HepG2 (cell line): ENCODE measurements at regions not wholly inside any gene's neighbourhood (a gene's known extent, or its start where the extent isn't known, plus 50 kb on each side); places are given as distances from the start of the nearest gene placed in this dataset.
A peak's percentile ranks its signal among the peaks of the same experiment; 100 is the strongest.

Source experiments
- ATAC-seq: fragments of 200-7000 bp; cut with Tn5 transposase; 3 replicates; pipeline ENCODE4 v1.9.1; 2020; ENCODE audit warnings: mild to moderate bottlenecking, moderate library complexity
- BruUV-seq: library from RNA; stranded (reverse); fragments of 400-500 nt; replicated peaks from 2 replicates; lab custom pipeline; 2021; lab: Mats Ljungman, UMichigan
- CTCF ChIA-PET: fragments of 300-600 bp; formaldehyde crosslinking; extraction: SDS; loops from one replicate; lab custom pipeline; 2021; ENCODE audit warnings: low total read pairs, inconsistent platforms, low intra/inter-chr PET ratio; lab: Yijun Ruan, JAX
- POLR2A ChIA-PET: fragments of 350-600 bp; sonication (Branson Sonifier 250); formaldehyde crosslinking; loops from one replicate; lab custom pipeline; 2020; ENCODE audit warnings: antibody characterized with exemption, inconsistent platforms; lab: Yijun Ruan, JAX
- DNase-seq: peaks from one replicate; pipeline ENCODE4 v3.0.0-alpha.2; 2015; ENCODE audit warnings: low spot score
- FAIRE-seq: peaks from 3 replicates; lab custom pipeline; 2011; peaks lifted over from hg19 to GRCh38; lab: Jason Lieb, UNC
- H2AFZ ChIP-seq: one replicate; pipeline ENCODE4 v1.6.1; 2011; ENCODE audit warnings: low read length, inconsistent platforms
- H3K27ac ChIP-seq: fragments of 300-600 bp; 3 replicates; pipeline ENCODE4 v1.8.0; 2011; ENCODE audit warnings: mixed run types, mild to moderate bottlenecking, mixed read lengths, low read length, inconsistent platforms; ENCODE audit not compliant: insufficient read depth; ENCODE audit errors: extremely low read length
- H3K27me3 ChIP-seq, 2 experiments: fragments of 200-600 bp in 1 of 2; 2 replicates in 1 of 2; 3 replicates in 1 of 2; pipeline versions ENCODE4 v1.6.0 to v1.8.0; 2011; ENCODE audit warnings: low read length in 2 of 2, mild to moderate bottlenecking in 2 of 2, moderate library complexity in 2 of 2, inconsistent platforms in 1 of 2; ENCODE audit not compliant: insufficient read depth in 2 of 2, control insufficient read depth in 1 of 2
- H3K36me3 ChIP-seq, 2 experiments: fragments of 200-600 bp in 1 of 2; replicated peaks in 1 of 2; 2 replicates in 1 of 2; 3 replicates in 1 of 2; pipeline versions ENCODE4 v1.5.1 to v1.8.0; 2011; ENCODE audit warnings: low read length in 2 of 2, inconsistent platforms in 1 of 2; ENCODE audit not compliant: insufficient read depth in 2 of 2, control insufficient read depth in 1 of 2
- H3K4me1 ChIP-seq: 2 replicates; pipeline ENCODE4 v1.5.1; 2012; ENCODE audit warnings: low read length, inconsistent platforms; ENCODE audit not compliant: insufficient read depth
- H3K4me2 ChIP-seq: 2 replicates; pipeline ENCODE4 v1.6.0; 2011; ENCODE audit warnings: low read depth, low read length, inconsistent platforms
- H3K4me3 ChIP-seq, 3 experiments: fragments of 200-600 bp in 1 of 3; sonication (generic), shearing (Covaris generic) in 1 of 3; replicated peaks in 1 of 3; 2 replicates each; pipeline ENCODE4 v1.5.1; 2011 to 2016; ENCODE audit warnings: low read length in 3 of 3, inconsistent platforms in 2 of 3, low read depth in 2 of 3, mild to moderate bottlenecking in 2 of 3, control low read depth in 1 of 3, mixed read lengths in 1 of 3; ENCODE audit not compliant: insufficient read depth in 1 of 3
- H3K79me2 ChIP-seq: one replicate; pipeline ENCODE4 v1.6.1; 2011; ENCODE audit warnings: low read length, inconsistent platforms; ENCODE audit not compliant: insufficient read depth
- H3K9ac ChIP-seq: 2 replicates; pipeline ENCODE4 v1.6.0; 2011; ENCODE audit warnings: mild to moderate bottlenecking, low read depth, low read length, inconsistent platforms; ENCODE audit not compliant: insufficient read depth
- H3K9me3 ChIP-seq: 2 replicates; pipeline ENCODE4 v1.5.1; 2012; ENCODE audit warnings: mild to moderate bottlenecking, low read length
- H4K20me1 ChIP-seq: 2 replicates; pipeline ENCODE4 v1.6.0; 2011; ENCODE audit warnings: inconsistent platforms, mild to moderate bottlenecking, low read length, moderate library complexity; ENCODE audit not compliant: insufficient read depth
- BCL6 ChIP-seq: IDR thresholded peaks from 2 replicates; pipeline ENCODE4 v1.6.1; 2016; ENCODE audit warnings: missing genetic modification reagents, missing compliant biosample characterization
- BRD4 ChIP-seq: sonication (generic); formaldehyde crosslinking; IDR thresholded peaks from 2 replicates; pipeline ENCODE4 v1.4.0; 2020; ENCODE audit warnings: missing genetic modification reagents
- CBX2 ChIP-seq, 2 experiments: fragments of 200-600 bp in 1 of 2; sonication (generic); formaldehyde crosslinking in 1 of 2; IDR thresholded peaks; 2 replicates each; pipeline versions ENCODE4 v1.7.0 to v1.8.1; 2018 to 2022; ENCODE audit warnings: low read depth in 2 of 2, low read length in 1 of 2, mild to moderate bottlenecking in 1 of 2, missing genetic modification reagents in 1 of 2
- CREM ChIP-seq, 2 experiments: sonication (generic) in 1 of 2; formaldehyde crosslinking in 1 of 2; IDR thresholded peaks; 2 replicates each; pipeline versions ENCODE4 v1.4.0 to v1.6.1; 2016 to 2020; ENCODE audit warnings: antibody characterized with exemption in 1 of 2, mild to moderate bottlenecking in 1 of 2, missing genetic modification reagents in 1 of 2
- FOXM1 ChIP-seq: sonication (generic); formaldehyde crosslinking; IDR thresholded peaks from 2 replicates; pipeline ENCODE4 v1.5.0; 2020; ENCODE audit warnings: missing genetic modification reagents
- HMG20B ChIP-seq: conservative IDR thresholded peaks from 2 replicates; pipeline ENCODE4 v1.6.1; 2016; ENCODE audit warnings: missing genetic modification reagents, missing compliant biosample characterization
- HNRNPK ChIP-seq: fragments of 200-400 bp; formaldehyde crosslinking; IDR thresholded peaks from 2 replicates; pipeline ENCODE4 v1.6.1; 2018; ENCODE audit warnings: low read length, low read depth, moderate library complexity, mild to moderate bottlenecking; ENCODE audit not compliant: poor library complexity, severe bottlenecking
- HOXA3 ChIP-seq: sonication (generic); formaldehyde crosslinking; IDR thresholded peaks from 2 replicates; pipeline ENCODE4 v1.5.0; 2020; ENCODE audit warnings: missing genetic modification reagents
- NFIC ChIP-seq: IDR thresholded peaks from 2 replicates; pipeline ENCODE4 v1.6.1; 2012; ENCODE audit warnings: mild to moderate bottlenecking, low read length, inconsistent platforms
- REPIN1 ChIP-seq: sonication (generic); formaldehyde crosslinking; IDR thresholded peaks from 2 replicates; pipeline ENCODE4 v1.8.0; 2022; ENCODE audit warnings: missing genetic modification reagents, low read depth, mild to moderate bottlenecking, borderline replicate concordance
- SP4 ChIP-seq: sonication (generic); formaldehyde crosslinking; IDR thresholded peaks from 2 replicates; pipeline ENCODE4 v1.8.1; 2023; ENCODE audit warnings: mild to moderate bottlenecking, missing genetic modification reagents
- ZFP36 ChIP-seq: fragments of 150-350 bp; IDR thresholded peaks from 2 replicates; pipeline ENCODE4 v1.6.1; 2018; ENCODE audit warnings: borderline replicate concordance, low read length, low read depth; ENCODE audit not compliant: partially characterized antibody
- ZNF234 ChIP-seq: sonication (generic); formaldehyde crosslinking; conservative IDR thresholded peaks from 2 replicates; pipeline ENCODE4 v1.5.1; 2020; ENCODE audit warnings: mild to moderate bottlenecking, missing genetic modification reagents
- WGBS: methylation state at CpG from one replicate; pipeline ENCODE4 v1.1.6; 2017; ENCODE audit warnings: low lambda C conversion rate; 5-methylcytosine and 5-hydroxymethylcytosine counted together
- in situ Hi-C: cut with HindIII; loops from 2 replicates; pipeline ENCODE4 v1.10.0; 2017; ENCODE audit warnings: low pct_unique_long_range_greater_than_20kb; ENCODE audit not compliant: extremely low pct_ligation_motif_present
- intact Hi-C: fragments of 100-400 bp; cut with micrococcal nuclease; formaldehyde crosslinking; loops from one replicate; pipeline ENCODE4 v1.10.0; 2022; ENCODE audit not compliant: unreplicated experiment
- TF ChIP-seq, protein P1 (sequence below): sonication (generic); formaldehyde crosslinking; IDR thresholded peaks from 2 replicates; pipeline ENCODE4 v1.9.0; 2021; ENCODE audit warnings: missing genetic modification reagents, mild to moderate bottlenecking, borderline replicate concordance

DNA sequence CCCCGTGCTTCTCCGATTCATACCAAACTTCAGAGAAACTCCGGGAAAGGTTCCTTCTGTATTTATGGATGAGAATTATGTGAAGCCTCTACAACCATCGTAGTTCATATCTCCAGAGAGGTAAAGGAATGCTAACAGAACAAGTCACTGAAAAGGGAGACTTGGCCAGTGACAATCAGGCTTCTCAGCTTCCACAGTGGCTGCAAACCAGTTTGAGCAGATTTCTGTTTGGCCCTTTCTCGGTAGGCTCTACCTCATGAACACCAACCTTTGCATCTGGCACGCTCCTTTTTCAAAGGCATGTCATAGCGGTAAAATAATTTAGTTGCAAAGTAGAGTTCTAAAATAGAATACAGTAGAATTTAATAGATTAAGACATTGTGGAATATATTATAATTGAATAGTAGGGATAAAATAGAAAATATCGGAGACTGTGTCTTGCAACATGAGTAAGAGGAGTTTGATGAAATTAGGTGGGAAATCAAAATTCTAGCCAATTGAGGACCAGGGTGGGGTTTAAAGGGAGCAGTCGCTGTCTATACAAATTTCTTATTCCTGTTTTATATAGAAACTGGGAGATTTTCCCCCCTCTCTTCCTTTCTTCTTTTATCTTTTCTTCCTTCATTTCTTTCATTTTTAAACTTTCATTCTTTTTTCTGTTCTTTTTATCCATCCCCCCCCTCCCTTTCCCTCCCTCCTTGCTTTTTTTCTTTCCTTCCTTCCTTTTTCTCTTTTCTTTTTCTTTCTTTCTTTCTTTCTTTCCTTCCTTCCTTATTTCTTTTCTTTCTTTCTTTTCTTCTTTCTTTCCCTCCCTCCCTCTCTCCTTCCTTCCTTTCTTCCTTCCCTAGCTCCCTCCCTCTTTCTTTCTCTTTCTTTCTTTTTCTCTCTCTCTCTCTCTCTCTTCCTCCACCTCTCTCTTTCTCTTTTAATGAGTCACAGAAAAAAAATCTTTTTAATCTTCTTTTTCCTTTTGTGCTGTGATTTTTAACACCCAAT, 161.5 kb upstream of the KLF6 start:
- Histone ChIP-seq H3K4me1 (no peaks in the 10 kb centered on the region), H3K4me3 (no peak overlapping the region), H3K9me3 (no peaks in the 10 kb centered on the region), H4K20me1 (no peaks in the 10 kb centered on the region), H3K9ac (no peak overlapping the region), H3K27ac (no peak overlapping the region), H3K79me2 (no peaks in the 10 kb centered on the region), H3K27me3 (peaks cover 0 to 23% of the 10 kb centered on the region in 2 experiments; a peak in 2 of 5 replicates), H2AFZ (no peak overlapping the region), H3K36me3 (no peaks in the 10 kb centered on the region), H3K4me2 (no peak overlapping the region)
- FAIRE-seq: no peak
- POLR2A ChIA-PET: no interaction called here
- intact Hi-C loops: no loop called here
- WGBS: 51% methylated on average over 9 of the region's 9 CpGs
- no peak for DNase-seq
- peak; percentile 90 for TF ChIP-seq HNRNPK
- TF ChIP-seq, protein P1, sequence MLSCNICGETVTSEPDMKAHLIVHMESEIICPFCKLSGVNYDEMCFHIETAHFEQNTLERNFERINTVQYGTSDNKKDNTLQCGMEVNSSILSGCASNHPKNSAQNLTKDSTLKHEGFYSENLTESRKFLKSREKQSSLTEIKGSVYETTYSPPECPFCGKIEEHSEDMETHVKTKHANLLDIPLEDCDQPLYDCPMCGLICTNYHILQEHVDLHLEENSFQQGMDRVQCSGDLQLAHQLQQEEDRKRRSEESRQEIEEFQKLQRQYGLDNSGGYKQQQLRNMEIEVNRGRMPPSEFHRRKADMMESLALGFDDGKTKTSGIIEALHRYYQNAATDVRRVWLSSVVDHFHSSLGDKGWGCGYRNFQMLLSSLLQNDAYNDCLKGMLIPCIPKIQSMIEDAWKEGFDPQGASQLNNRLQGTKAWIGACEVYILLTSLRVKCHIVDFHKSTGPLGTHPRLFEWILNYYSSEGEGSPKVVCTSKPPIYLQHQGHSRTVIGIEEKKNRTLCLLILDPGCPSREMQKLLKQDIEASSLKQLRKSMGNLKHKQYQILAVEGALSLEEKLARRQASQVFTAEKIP (CRISPR knock-in tag): no peak
- CTCF ChIA-PET: no interaction called here
- BruUV-seq: no TSS peak
- in situ Hi-C loops: no loop called here
- ATAC-seq: no peak

DNA sequence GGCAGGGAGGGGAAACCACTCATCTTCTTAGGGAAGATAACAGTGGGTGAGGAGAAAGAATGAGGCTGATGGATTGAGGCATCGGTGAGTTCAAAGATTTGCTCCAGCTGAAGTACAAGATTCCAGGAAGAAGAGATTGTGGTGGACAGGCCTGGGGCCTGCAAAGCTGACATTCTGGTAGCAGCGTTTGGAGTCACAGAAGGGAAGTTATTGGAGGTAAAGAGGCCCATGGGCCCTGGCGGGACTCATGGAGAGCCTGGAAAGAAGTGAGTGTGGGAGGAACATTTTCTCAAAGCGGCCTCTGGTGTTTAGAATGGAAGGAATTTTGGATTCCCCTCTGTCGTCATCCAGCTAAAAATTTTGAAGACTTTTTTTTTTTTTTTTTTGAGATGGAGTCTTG, 160.0 kb upstream of the KLF6 start:
- no peak for ATAC-seq
- TF ChIP-seq FOXM1 (CRISPR knock-in tag) (no peak), NFIC (no peak), HOXA3 (no peak), BRD4 (CRISPR knock-in tag) (no peak), ZFP36 (no peak), HMG20B (CRISPR knock-in tag) (no peak), CREM (IDR thresholded peaks at IDR 0.05) (no peak), CREM (CRISPR knock-in tag; IDR thresholded peaks at IDR 0.05) (no peak), ZNF234 (CRISPR knock-in tag) (no peak), BCL6 (CRISPR knock-in tag) (no peak), SP4 (CRISPR knock-in tag) (no peak), REPIN1 (CRISPR knock-in tag) (no peak), CBX2 (IDR thresholded peaks at IDR 0.05; ENCODE audit: low read depth, low read length) (no peak), CBX2 (CRISPR knock-in tag; IDR thresholded peaks at IDR 0.05; ENCODE audit: low read depth) (no peak)

More for the DNA sequence above, 160.0 kb upstream of the KLF6 start:
- FAIRE-seq (no peak), DNase-seq (no peak)
- no peaks in the 10 kb centered on the region for H3K36me3 ChIP-seq
- ChIA-PET POLR2A (no interaction called here), CTCF (no interaction called here)
- WGBS: 52% methylated on average over 5 of the region's 5 CpGs
- no peaks in the 10 kb centered on the region for H3K4me1 ChIP-seq
- no peaks in the 10 kb centered on the region for H4K20me1 ChIP-seq
- BruUV-seq: no TSS peak
- H3K4me3 ChIP-seq: no peak overlapping the region
- no peak overlapping the region for H3K27ac ChIP-seq
- no peak overlapping the region for H3K4me2 ChIP-seq
- no peaks in the 10 kb centered on the region for H3K9me3 ChIP-seq
- H3K79me2 ChIP-seq: no peaks in the 10 kb centered on the region
- no peak overlapping the region for H2AFZ ChIP-seq
- H3K9ac ChIP-seq: no peak overlapping the region
- H3K27me3 ChIP-seq: peaks cover 0 to 28% of the 10 kb centered on the region in 2 experiments; a peak in 2 of 5 replicates
- in situ Hi-C loops: no loop called here
- intact Hi-C loops: no loop called here
